BE2C (cell line): ENCODE measurements at regions not wholly inside any gene's neighbourhood (a gene's known extent, or its start where the extent isn't known, plus 50 kb on each side); places are given as distances from the start of the nearest gene placed in this dataset.
"Not testable (repeated sequence)": the region's sequence is repeated elsewhere in the genome, so short reads cannot be mapped to it uniquely, and the experiment has no call there.

Experiments used
- DNase-seq: peaks from one replicate; pipeline ENCODE4 v3.0.0-alpha.2; 2020
- H3K27me3 ChIP-seq: fragments of 250-450 bp; sonication (Bioruptor Pico); 2 replicates; pipeline ENCODE4 v1.5.1; 2020; ENCODE audit warnings: mild to moderate bottlenecking
- H3K36me3 ChIP-seq: fragments of 250-450 bp; sonication (Bioruptor Pico); 2 replicates; pipeline ENCODE4 v1.5.1; 2020; ENCODE audit warnings: mild to moderate bottlenecking
- H3K4me1 ChIP-seq: fragments of 250-450 bp; sonication (Bioruptor Pico); 2 replicates; pipeline ENCODE4 v1.5.1; 2020
- H3K4me3 ChIP-seq: 2 replicates; pipeline ENCODE4 v1.5.1; 2011; ENCODE audit warnings: low read depth, low read length
- H3K9me3 ChIP-seq: fragments of 250-450 bp; sonication (Bioruptor Pico); 2 replicates; pipeline ENCODE4 v1.5.1; 2020

DNA sequence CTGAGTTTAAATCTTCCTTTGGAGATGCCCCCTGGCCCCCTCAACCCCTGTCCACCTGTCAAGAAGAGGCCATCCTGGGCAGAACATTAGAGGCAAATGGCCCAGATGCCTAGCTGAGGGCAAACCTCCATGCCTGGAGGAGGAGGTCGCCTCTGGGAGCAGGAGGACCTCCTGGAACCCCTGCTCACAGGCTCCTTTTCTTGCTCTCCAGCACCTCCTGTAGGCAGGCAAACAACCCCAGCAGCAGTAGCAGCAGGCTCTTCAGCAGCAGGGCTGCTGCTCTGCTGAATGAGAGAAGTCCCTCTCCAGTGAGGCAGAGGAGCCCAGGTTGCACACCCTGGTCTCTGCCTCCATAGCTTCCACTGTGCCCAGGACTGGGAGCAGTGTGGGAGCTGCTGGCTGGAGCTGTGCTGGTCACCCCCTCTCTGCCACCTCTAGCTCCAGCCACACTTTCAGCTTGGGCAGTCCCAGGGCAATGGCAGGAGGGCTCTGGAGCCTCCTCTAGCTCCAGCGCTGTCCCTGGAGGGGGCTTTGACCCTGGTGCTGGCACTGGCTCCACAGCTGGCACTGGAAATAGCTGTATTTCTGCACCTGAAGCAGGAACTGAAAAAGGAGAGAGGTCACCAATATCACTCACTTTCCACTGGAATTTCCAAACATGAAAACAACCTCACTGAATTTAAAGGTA is 1494.5 kb upstream of the TPTE start:
- not testable (repeated sequence) for H3K36me3 ChIP-seq, H3K9me3 ChIP-seq, H3K4me1 ChIP-seq, H3K27me3 ChIP-seq, DNase-seq, H3K4me3 ChIP-seq

DNA sequence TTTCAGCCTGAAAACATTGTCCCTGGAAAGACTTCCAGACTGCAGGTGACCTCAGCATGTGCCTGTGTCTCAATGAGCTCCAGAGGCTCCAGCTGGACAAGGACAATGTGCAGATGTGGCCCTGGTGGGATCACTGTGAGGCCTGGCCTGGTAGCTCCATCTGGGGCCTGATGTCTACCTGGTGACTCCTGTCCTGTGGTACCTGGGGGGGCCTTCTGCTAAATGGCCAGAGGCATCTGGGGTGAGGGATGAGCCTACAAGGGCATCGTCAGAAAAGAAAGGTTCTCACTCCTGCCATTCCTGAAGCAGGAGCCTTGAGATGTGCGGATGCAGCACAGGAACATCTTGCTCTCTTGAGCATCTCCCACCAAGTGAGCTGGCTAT is 1494.0 kb upstream of the TPTE start:
- not testable (repeated sequence) for DNase-seq, H3K4me1 ChIP-seq, H3K36me3 ChIP-seq, H3K4me3 ChIP-seq, H3K9me3 ChIP-seq, H3K27me3 ChIP-seq

GRCh38 chr21:9028624-9029431 is 1492.6 kb upstream of the TPTE start:
- H3K27me3 ChIP-seq, H3K36me3 ChIP-seq, DNase-seq, H3K9me3 ChIP-seq, H3K4me1 ChIP-seq, H3K4me3 ChIP-seq: not testable (repeated sequence)

GRCh38 chr21:9030141-9030665 is 1491.2 kb upstream of the TPTE start:
- DNase-seq, H3K27me3 ChIP-seq, H3K4me1 ChIP-seq, H3K4me3 ChIP-seq, H3K9me3 ChIP-seq, H3K36me3 ChIP-seq: not testable (repeated sequence)

DNA sequence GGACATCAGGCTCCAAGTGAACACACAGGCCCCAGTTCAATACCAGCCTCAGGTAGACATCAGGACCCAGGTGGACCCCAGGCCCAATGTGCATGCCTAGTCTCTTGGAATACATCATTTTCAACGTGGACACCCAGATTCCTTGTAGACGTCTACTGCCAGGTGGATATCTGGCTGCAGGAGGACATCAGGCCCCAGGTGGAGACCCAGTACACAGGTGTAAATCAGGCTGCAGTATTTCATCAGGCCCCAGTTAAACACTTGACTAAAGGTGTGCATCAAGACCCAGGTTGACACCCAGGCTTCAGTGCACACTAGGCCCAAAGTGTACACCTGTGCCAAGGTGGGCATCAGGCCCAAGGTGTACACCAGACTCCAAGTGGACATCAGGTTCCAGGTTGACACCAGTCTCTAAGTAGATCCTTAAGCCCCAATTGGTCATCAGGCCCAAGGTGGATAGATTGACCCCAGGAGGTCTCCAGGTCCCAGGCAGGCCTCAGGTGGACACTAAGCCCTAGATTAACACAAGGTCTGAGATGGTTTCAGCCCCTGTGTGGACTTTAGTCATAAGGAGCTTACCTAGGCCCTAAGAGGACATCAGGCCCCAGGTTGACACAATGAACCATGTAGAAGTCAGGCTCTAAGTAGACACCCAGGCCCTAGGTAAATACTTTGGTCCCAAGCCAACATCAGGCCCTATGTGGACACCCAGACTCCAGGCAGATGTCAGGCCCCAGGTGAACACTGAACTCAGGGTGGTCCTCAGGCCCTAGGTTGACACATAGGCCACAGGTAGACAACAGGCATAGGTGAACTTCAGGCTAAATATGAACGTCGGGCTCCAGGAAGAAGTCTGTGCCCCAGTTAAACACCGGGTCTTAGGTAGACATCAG is 1489.7 kb upstream of the TPTE start:
- H3K4me1 ChIP-seq, H3K9me3 ChIP-seq, H3K4me3 ChIP-seq, H3K27me3 ChIP-seq, H3K36me3 ChIP-seq, DNase-seq: not testable (repeated sequence)

GRCh38 chr21:9032547-9032946 is 1488.8 kb upstream of the TPTE start:
- H3K4me3 ChIP-seq, H3K4me1 ChIP-seq, H3K36me3 ChIP-seq, H3K27me3 ChIP-seq, DNase-seq, H3K9me3 ChIP-seq: not testable (repeated sequence)

GRCh38 chr21:9033295-9033694 is 1488.1 kb upstream of the TPTE start:
- not testable (repeated sequence) for H3K27me3 ChIP-seq, H3K4me1 ChIP-seq, H3K36me3 ChIP-seq, H3K4me3 ChIP-seq, DNase-seq, H3K9me3 ChIP-seq

DNA sequence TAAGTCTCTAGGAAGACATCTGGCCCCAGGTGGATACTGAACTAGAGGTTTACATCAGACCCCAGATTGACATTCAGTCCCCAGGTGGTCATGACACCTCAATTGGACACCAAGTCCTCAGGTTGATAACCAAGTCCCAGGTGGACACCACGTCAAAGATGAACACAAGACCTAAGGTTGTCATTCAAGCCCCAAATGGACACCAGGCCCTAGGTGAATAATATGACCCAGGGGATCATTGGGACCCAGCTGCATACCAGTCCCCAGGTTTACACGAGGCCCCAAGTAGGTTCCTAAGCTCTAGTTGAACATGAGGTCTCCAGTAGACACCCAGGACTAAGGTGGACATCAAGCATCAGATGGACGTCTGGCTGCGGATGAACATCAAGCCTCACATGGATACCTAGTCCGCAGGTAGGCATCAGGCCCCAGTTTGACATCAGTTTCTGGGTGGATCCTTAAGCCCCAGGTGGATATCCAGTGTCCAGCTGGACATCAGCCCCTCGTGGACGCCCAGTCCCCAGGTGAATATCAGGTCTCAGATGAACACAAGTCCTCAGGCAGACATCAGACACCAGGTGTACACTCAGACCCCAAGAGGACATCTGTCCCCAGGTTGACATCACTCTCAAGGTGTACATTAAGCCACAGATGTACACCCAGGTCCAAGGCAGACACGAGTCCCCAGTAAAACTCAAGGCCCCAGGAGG is 1486.7 kb upstream of the TPTE start:
- H3K4me3 ChIP-seq, H3K36me3 ChIP-seq, H3K4me1 ChIP-seq, DNase-seq, H3K27me3 ChIP-seq, H3K9me3 ChIP-seq: not testable (repeated sequence)

DNA sequence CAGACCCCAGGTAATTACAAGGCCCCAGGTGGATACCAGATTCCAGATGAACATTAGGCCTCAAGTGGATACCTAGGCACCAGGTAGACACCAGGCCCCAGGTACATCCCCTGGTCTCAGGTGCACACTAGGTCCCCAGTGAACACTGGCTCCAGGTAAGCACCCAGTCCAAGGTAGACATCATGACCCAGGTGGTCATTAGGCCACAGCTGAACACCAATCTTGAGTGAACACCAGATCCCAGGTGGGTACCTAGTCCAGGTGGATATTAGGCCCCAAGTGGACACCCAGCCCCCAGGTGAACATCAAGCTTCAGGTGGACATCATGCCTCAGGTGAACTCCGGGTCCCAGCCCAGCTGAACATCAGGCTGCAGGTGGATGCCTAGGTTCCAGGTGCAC is 1486.2 kb upstream of the TPTE start:
- not testable (repeated sequence) for H3K4me3 ChIP-seq, H3K4me1 ChIP-seq, DNase-seq, H3K27me3 ChIP-seq, H3K36me3 ChIP-seq, H3K9me3 ChIP-seq

DNA sequence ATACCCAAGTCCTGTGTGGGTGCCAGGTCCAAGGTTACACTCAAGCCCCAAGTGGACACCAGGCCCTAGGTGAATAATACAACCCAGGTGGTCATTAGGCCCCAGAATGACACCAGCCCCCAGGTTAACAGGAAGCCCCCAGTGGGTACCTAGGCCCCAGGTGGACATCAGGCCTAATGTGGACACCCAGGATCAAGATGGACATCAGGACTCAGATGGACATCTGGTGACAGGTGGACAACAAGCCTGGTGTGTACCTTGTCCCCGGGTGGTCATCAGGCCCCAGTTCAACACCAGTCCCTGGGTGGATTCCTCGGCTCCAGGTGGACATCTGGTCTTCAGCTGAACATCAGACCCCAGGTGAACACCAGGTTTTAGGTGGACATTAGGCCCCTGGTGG is 1485.4 kb upstream of the TPTE start:
- not testable (repeated sequence) for H3K36me3 ChIP-seq, H3K4me3 ChIP-seq, DNase-seq, H3K27me3 ChIP-seq, H3K4me1 ChIP-seq, H3K9me3 ChIP-seq

- not testable (repeated sequence) for H3K36me3 ChIP-seq, H3K4me1 ChIP-seq, H3K9me3 ChIP-seq, H3K4me3 ChIP-seq, H3K27me3 ChIP-seq, DNase-seq
Measured at GRCh38 chr21:9036966-9037587, 1484.3 kb upstream of the TPTE start.

GRCh38 chr21:9037588-9038544 is 1483.5 kb upstream of the TPTE start:
- not testable (repeated sequence) for H3K36me3 ChIP-seq, H3K27me3 ChIP-seq, H3K4me1 ChIP-seq, DNase-seq, H3K9me3 ChIP-seq, H3K4me3 ChIP-seq

DNA sequence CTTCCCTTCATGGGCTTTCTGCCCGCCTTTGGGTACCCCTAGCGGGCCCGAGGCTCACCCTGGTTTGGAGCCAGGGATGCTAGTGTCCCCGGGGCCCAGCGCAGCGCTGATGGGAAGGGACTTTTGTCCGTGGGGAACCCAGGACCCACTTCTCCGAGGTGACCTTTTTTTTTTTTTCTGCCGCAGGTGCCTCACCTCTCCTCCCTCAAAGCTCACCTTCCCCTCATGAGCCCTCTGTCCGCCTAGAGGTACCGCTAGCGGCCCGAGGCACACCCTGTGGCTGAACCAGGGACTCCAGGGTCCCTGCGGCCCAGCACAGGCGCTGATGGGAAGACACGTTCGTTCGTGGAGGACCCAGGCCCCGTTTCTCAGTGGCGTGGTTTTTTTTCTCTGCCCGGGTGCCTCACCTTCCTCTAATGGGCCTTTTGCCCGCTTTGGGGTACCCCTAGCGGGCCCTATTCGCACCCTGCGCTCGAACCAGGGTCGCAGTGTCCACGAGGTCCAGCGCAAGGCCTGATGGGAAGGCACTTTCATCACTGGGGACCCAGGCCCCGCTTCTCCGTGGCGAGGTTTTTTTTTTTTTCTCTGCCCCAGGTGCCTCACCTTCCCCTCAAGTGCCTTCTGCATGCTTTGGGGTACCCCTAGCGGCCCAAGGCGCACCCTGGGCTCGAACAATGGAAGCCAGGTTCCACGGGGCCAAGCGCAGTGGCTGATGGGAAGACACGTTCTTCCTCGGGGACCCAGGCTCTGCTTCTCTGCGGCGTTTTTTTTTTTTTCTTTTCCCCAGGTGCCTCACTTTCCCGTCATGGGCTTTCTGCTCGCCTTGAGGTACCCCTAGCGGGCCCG is 1481.6 kb upstream of the TPTE start:
- H3K27me3 ChIP-seq, H3K9me3 ChIP-seq, H3K36me3 ChIP-seq, H3K4me1 ChIP-seq, DNase-seq, H3K4me3 ChIP-seq: not testable (repeated sequence)
